Embryonic facial prominence (tissue), 1 donor: ENCODE measurements at regions not wholly inside any gene's neighbourhood (a gene's known extent, or its start where the extent isn't known, plus 50 kb on each side); places are given as distances from the start of the nearest gene placed in this dataset.

Experiments
- DNase-seq: peaks from one replicate; pipeline ENCODE4 v3.0.0-alpha.2; 2016; ENCODE audit errors: extremely low spot score

DNA sequence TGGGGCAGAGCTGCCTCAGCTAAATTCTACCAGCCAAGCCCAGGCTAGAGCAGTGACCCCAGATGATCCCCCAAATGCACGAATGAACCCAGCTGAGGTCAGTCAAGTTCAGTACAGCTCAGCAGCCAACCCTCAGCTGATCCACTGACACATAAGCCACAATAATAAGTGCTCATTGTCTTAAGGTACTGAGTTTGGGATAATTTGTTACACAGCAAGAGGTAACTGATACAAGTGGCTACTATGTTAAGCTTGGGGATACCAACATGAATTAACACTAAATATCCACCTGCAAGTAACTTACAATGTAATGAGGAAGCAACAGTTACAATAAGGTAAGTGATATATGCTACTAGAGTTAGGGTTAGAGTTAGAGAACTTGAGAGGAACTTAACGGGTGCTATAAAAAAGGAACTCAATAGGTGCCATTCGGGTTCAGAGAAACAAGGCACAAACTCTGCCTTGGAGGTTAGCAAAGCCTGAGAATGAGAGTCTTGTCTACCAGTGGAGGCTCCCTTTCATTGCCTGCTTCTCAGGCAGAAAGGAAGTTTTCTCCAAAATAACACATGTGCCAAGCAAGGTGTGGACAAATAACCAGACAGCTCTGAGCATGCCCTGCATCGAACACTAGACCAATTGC, 189.4 kb downstream of the ARL4C start:
- no peak for DNase-seq

DNA sequence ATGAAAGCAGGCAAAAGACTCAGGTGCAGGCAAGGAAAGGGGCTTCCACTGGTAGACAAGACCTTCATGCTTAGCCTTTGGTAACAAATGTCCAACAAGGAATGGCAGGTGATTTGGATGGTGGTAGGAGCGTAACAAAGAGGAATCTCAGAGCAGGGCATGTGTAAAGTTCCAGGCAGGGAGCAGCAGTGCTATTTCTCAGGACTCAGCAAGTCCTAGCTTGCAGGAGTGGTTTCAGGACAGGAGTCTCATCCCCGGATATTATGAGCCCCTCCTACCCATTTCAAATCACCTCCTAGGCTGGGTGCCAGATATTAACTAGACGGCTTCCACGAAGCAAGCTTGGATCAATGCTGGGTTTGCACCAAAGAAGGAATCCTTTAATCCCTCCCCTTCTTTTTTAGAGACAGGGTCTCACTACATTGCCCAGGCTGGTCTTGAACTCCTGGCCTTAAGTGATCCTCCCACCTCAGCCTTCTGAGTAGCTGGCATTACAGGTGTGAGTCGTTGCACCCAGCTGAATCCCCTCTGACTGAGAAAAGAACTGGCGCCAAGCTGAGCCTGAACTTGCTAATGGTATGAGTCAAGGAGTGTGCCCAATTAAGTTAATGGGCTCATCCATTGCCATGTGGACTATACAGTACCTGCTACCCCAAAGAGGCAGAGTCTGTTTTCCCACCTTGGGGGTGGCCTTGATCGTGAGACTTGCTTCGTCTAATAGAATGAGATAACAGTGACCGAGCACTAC, 190.3 kb downstream of the ARL4C start:
- DNase-seq = no peak

GRCh38 chr2:234305846-234306245, 191.0 kb downstream of the ARL4C start:
- no peak for DNase-seq

GRCh38 chr2:234304950-234305349, 191.9 kb downstream of the ARL4C start:
- no peak for DNase-seq

DNA sequence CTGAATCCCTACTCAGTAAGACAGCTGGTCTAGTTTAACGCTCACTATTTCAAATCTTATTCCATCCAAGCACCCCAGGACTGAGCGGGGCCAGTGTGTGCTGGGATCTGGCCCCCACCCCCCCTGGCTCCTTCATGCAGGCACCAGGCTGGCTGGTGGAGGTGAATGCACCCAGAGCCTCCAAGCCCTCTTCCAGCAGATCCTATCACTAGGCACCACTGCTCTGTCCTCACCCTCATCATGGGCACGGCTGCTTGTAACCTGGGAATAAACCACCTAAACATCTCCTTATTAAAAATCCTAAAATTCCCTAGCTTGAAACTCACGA, 194.3 kb downstream of the ARL4C start:
- DNase-seq = no peak

DNA sequence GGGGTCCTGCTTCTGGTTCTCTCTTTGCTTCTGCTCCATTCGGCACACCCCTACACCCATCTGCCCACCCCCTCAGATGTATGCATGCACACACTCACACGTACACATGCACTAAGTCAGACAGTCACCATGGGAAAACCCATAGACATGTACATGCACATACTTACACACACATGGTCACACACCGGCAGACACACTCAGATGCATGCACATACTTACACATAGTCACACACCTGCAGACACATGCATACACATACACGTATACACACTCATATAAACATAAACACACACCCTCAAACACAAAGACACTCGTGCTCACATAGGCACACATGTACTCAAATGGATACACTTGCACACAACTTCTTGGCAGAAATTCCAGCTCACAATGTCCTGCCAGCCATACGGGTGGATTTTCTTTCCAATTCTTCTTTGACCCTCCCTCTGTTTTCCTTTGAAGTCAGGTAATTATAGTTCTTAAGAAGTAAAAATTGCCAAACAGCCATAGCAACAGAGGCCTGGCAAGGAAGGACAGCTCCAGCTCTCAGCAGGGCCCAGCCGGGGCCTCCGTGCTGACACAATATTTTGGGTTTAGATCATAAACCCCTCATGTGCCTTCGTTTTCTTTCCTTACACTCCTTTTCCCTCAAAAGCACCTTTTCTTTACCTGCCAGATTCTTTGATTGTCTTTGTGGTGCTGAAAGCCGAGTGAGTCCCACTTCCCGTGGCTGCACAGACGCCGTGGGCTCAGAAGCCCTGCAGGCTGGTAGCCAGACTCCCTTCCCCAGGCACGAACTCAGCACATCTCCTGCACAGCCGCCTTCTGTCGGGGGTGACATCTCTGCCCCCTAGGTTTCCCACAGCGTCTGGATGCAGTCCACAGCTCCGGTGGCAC, 195.7 kb downstream of the ARL4C start:
- DNase-seq = no peak

DNA sequence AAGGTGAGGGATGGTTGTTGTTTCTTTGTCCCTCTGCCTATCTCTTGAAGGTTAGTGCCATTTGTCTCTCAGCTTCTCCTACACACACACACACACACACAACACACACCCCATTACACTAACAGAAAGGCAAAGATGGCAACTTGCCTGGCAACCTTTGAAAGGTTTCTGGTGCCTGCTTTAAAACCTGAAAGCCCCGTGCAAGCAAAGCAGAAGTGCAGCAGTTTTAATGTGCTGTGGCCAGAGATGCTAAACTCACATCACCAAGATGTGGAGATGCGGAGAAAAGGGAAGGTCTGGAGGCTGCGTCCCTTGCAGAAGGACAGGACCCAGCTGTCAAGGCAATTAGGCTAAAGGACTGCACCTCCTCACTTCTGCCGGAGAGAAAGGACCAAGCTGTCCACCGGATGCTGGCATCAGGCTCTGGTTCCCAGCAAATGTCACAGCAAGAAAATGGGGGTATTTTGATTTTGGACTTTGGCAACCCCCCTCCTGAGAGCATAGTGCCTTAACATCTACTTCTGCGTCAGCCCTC, 196.4 kb downstream of the ARL4C start:
- DNase-seq = no peak

DNA sequence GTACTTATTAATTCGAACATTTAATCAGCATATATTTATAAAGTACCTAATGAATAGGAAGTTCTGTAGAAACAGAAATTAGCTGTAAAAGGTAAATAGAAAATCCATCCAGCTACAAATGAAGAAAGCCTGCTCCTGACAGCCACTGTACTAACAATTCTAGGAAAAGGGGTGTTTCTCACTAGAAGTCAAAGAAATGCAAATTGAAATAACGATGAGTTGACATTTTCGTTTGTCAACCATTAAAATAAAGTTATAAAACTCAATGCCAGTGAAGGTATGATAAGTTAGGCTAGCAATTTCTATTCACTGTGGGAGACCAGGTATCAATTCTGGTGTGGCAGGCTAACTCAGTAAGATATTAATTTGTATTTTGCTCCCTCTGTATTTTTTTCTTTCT, 198.0 kb downstream of the ARL4C start:
- DNase-seq = no peak

GRCh38 chr2:234296991-234297390, 199.9 kb downstream of the ARL4C start:
- no peak for DNase-seq

DNA sequence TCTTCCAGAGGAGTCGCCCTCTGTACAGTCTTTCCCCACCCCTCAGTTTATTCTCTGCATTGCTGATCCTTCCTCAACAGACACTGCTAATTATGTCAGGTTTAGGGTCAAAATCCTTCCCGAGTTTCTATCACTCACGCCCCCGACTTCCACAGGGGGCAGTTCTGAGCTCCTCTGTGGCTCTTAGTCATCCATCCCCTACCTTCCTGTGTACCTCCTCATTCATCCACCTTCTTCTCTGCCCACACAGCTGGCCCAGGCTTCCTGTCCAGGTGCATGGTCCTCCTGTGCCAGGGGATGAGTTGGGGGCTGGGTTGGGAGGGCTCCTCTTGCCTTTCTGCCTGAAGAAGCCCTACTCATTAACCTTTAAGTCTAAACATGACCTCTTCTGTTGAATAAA, 202.9 kb downstream of the ARL4C start:
- DNase-seq = no peak

DNA sequence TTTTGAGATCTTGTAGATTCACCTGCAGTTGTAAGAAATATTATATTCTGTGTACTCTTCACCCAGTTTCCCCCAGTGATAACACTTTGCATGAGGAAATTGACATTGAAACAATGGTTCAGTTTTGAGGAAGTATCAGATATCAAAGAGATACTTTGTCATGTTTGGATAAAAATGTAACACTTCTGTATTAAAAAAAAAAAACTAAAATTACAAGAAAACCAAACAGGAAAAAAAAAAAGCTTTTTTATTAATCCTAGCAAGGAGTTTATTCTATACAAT, 204.0 kb downstream of the ARL4C start:
- DNase-seq = no peak

DNA sequence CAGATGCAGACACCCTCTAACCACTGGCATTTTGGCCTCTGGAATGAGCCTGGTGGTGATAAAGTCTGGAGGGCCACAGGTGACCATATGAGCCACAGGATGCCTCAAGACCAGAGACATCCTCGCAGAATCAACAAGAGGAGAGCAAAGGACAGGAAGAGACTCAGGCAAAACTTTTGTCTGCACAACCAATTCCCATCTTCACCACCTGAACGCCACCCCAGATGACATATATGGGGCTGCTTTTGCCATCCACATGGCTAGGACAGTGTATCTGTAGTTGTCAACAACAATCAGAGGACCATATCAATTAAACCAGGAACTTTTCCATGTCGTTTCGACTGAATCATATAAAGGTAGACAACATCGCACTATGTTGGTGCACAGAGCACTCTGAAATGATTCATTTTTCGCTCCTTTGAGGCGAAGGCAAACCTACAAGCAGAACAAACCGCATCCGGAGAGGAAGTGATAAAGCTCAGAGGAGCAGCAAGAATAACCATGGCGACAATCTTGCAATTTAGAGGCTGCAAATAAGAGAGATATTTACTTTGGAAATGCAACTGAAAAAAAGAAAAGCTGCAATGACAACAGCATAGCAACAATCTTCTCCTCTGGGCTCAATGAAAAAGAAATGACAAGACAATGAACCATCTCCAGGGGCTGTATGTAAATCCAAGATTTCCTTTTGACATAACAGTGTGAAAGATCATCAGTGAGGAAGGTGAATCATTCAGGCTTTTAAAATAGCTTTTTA, 204.5 kb downstream of the ARL4C start:
- DNase-seq = no peak

DNA sequence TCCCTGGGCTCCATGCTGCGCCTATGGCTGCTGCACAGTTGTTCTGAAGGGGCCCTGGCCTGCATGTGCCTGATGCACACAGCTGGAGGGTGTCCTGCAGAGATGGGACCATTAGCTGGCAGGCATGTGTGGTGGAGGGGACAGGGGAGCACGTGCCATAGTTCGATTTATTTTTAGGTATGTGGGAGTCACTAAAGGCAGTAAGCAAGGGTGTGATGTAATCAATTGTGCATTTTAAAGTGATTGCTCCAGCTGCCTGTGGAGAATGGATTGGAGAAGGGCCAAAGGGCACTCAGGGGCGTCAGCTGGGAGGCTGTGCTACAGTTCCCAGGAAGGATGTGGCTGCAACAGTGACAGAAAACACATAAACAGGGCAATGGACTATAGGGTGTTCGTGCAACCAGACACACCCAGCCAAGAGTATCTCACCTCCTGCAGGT, 205.1 kb downstream of the ARL4C start:
- no peak for DNase-seq

GRCh38 chr2:234290671-234291070, 206.2 kb downstream of the ARL4C start:
- DNase-seq = no peak

DNA sequence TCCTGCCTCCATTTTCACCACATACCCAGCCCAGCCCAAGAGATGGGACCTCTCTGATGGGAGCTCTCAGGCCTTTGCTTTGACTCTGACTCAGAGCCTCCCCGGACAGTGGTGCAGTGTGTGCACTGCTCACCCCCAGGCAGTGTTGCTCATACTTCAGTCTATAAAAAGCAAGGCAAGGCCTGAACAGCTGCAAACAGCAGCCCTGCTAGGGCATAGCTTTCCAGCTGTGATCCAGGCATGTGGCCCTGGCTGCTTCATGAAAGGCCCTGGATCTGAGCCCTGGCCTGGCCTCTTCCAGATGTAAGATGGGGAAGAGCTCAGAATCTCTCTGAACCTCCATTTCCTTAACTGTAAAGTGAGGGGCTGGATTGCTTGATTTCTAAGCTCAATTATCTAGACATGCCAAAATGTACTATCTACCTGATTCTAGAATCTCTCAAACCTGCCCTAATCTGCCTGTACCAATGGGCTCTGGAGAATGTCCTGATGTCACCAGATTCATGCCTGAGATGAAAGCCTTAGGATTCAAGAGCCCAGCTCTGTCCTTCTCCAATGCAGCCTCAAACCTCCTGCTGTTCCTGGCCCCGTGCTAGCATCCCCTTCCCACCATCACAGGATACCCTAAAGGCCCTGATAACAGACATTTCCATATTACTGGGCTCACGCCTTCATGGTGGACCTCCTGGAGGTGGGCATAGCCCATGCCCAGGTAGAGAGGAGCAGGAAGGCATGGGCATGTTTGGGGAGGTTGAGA, 206.9 kb downstream of the ARL4C start:
- DNase-seq = no peak

- DNase-seq = no peak
Observed at GRCh38 chr2:234288974-234289455, 207.9 kb downstream of the ARL4C start.

GRCh38 chr2:234287650-234288049, 209.2 kb downstream of the ARL4C start:
- no peak for DNase-seq

- DNase-seq = no peak
Observed at GRCh38 chr2:234286956-234287355, 209.9 kb downstream of the ARL4C start.

- no peak for DNase-seq
Observed at GRCh38 chr2:234286118-234286598, 210.7 kb downstream of the ARL4C start.

- DNase-seq = no peak
Observed at GRCh38 chr2:234285541-234285940, 211.3 kb downstream of the ARL4C start.

DNA sequence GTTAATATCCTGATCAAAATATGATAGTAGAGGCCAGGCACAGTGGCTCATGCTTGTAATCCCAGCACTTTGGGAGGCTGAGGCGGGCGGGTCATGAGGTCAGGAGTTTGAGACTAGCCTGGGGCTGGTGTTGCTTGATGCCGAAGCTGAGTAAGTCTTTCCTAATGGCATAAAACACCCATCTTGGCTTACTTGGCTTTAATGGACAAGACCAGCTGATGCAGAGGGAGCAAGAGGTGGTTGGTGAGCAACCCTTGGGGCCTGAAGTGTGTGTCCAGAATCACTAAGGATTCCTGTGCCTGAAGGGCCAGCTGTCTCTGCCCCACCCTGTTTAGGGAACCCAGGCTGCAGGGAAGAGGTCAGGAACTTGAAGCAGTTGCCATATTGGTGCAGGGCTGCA, 217.2 kb downstream of the ARL4C start:
- DNase-seq = no peak
